SK-N-SH (cell line): ENCODE measurements at regions not wholly inside any gene's neighbourhood (a gene's known extent, or its start where the extent isn't known, plus 50 kb on each side); places are given as distances from the start of the nearest gene placed in this dataset.

Experiments used
- CHD2 ChIP-seq: fragments of 150-350 bp; IDR thresholded peaks from 2 replicates; pipeline ENCODE4 v1.6.1; 2018; ENCODE audit warnings: low read length; ENCODE audit not compliant: partially characterized antibody
- CTCF ChIP-seq: fragments of 200-600 bp; sonication (generic); IDR thresholded peaks from 2 replicates; pipeline ENCODE4 v1.6.1; 2017; ENCODE audit warnings: antibody characterized with exemption, mild to moderate bottlenecking, moderate library complexity
- MAX ChIP-seq: IDR thresholded peaks from 2 replicates; pipeline ENCODE4 v1.4.0; 2012; ENCODE audit warnings: low read depth
- MEF2A ChIP-seq: IDR thresholded peaks from 2 replicates; pipeline ENCODE4 v1.4.0; 2012; ENCODE audit warnings: low read depth, borderline replicate concordance
- MXI1 ChIP-seq: IDR thresholded peaks from 2 replicates; pipeline ENCODE4 v1.6.1; 2012; ENCODE audit warnings: mild to moderate bottlenecking, low read depth, low read length, improper control_type of control experiment
- POLR2AphosphoS5 ChIP-seq: IDR thresholded peaks from 2 replicates; pipeline ENCODE4 v1.6.1; 2012; ENCODE audit warnings: low read depth, low read length
- RAD21 ChIP-seq: IDR thresholded peaks from 2 replicates; pipeline ENCODE4 v1.6.1; 2012; ENCODE audit warnings: mild to moderate bottlenecking, low read length
- REST ChIP-seq: IDR thresholded peaks from 2 replicates; pipeline ENCODE4 v1.6.1; 2012; ENCODE audit warnings: mild to moderate bottlenecking, low read depth, low read length, moderate library complexity
- TAF1 ChIP-seq: IDR thresholded peaks from 2 replicates; pipeline ENCODE4 v1.6.1; 2012; ENCODE audit warnings: low read depth, mild to moderate bottlenecking, low read length, moderate library complexity, borderline replicate concordance
- TEAD4 ChIP-seq: IDR thresholded peaks from 2 replicates; pipeline ENCODE4 v1.4.0; 2012; ENCODE audit warnings: mild to moderate bottlenecking, borderline replicate concordance; ENCODE audit not compliant: insufficient read depth
- USF2 ChIP-seq: fragments of 150-350 bp; IDR thresholded peaks from 2 replicates; pipeline ENCODE4 v1.6.1; 2017; ENCODE audit warnings: antibody characterized with exemption, low read length, low read depth, borderline replicate concordance
- YY1 ChIP-seq: IDR thresholded peaks from 2 replicates; pipeline ENCODE4 v1.4.0; 2012; ENCODE audit warnings: low read depth, mild to moderate bottlenecking
- TF ChIP-seq, protein P1 (sequence below): IDR thresholded peaks from 2 replicates; pipeline ENCODE4 v1.4.0; 2012; ENCODE audit warnings: low read depth, borderline replicate concordance
- TF ChIP-seq, protein P2 (sequence below): IDR thresholded peaks from 2 replicates; pipeline ENCODE4; 2012

GRCh38 chr7:21354284-21354683, 73.6 kb upstream of the SP4 start:
- TF ChIP-seq CTCF: no peak
- TF ChIP-seq POLR2AphosphoS5: no peak
- TF ChIP-seq YY1: no peak
- TF ChIP-seq MXI1: no peak
- no peak for TF ChIP-seq RAD21
- TF ChIP-seq CHD2: no peak
- TF ChIP-seq USF2: no peak
- TF ChIP-seq MAX: no peak
- TF ChIP-seq, protein P1, sequence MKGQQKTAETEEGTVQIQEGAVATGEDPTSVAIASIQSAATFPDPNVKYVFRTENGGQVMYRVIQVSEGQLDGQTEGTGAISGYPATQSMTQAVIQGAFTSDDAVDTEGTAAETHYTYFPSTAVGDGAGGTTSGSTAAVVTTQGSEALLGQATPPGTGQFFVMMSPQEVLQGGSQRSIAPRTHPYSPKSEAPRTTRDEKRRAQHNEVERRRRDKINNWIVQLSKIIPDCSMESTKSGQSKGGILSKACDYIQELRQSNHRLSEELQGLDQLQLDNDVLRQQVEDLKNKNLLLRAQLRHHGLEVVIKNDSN: no peak
- TF ChIP-seq, protein P2, sequence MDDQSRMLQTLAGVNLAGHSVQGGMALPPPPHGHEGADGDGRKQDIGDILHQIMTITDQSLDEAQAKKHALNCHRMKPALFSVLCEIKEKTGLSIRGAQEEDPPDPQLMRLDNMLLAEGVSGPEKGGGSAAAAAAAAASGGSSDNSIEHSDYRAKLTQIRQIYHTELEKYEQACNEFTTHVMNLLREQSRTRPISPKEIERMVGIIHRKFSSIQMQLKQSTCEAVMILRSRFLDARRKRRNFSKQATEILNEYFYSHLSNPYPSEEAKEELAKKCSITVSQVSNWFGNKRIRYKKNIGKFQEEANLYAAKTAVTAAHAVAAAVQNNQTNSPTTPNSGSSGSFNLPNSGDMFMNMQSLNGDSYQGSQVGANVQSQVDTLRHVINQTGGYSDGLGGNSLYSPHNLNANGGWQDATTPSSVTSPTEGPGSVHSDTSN: no peak
- TF ChIP-seq REST: no peak
- no peak for TF ChIP-seq TEAD4
- TF ChIP-seq TAF1: no peak
- TF ChIP-seq MEF2A: no peak
